ENCODE measurements at regions not wholly inside any gene's neighbourhood (a gene's known extent, or its start where the extent isn't known, plus 50 kb on each side); places are given as distances from the start of the nearest gene placed in this dataset.

DNA sequence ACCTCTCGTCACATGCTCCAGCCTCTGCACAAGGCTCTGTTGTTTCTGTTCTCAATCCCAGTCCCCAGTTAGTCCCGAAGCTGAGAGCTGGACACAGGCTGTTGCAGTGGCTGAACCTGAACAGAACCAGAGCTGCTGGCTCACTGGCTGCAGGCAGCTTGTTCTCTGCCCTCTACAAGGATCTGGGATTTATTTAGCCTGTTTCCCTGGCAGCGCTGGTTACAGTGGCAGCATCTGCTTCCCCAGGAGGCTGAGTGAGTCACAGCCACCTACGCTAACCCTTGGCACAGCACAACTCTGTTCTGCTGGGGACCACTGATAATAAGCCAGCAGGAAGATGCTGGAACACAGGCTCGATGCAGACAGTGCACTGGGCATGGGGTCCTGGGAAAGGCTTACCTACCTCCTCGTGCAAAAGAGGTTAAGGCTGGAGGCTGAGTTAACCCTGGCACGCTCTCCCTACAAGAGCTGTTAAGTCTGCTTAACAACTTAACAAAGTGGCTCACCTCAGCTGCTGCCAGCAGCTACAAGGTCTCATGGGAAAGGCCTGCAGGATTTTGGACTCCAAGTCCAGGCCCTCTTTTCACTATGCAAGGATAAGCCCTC, 299.6 kb downstream of the PCNX1 start:
- Histone ChIP-seq H2BK5ac (ENCODE audit: low read depth, low read length, poor library complexity, severe bottlenecking) (no peak overlapping the region), H3K27ac (ENCODE audit: low read length, poor library complexity, severe bottlenecking) (no peak overlapping the region), H3K4ac (ENCODE audit: low read depth in 1 of 2, low read length in 2 of 2) (no peak overlapping the region), H4K91ac (ENCODE audit: low read length) (no peak overlapping the region), H2BK15ac (ENCODE audit: low read depth, poor library complexity, severe bottlenecking) (no peak overlapping the region), H3K4me2 (ENCODE audit: low read length, poor library complexity, severe bottlenecking) (no peak overlapping the region), H3K14ac (ENCODE audit: low read length in 2 of 2) (no peak overlapping the region), H2AK5ac (ENCODE audit: low read length, severe bottlenecking) (no peak overlapping the region), H3K9me3 (ENCODE audit: control insufficient read depth, low read length) (no peaks in the 10 kb centered on the region), H3K9ac (ENCODE audit: low read length) (peak overlapping the region; percentile 64), H2AFZ (ENCODE audit: low read depth, low read length) (no peak overlapping the region), H3K27me3 (ENCODE audit: control insufficient read depth in 1 of 2, insufficient read depth in 1 of 2, low read length in 2 of 2) (peaks cover 0 to 24% of the 10 kb centered on the region in 2 experiments), H3K23ac (ENCODE audit: low read length in 2 of 2) (no peak overlapping the region), H2BK120ac (ENCODE audit: low read depth, low read length) (no peak overlapping the region), H2BK12ac (ENCODE audit: low read length in 2 of 2) (no peak overlapping the region), H3K79me1 (replicated peaks; ENCODE audit: low read length, poor library complexity, severe bottlenecking) (no peaks in the 10 kb centered on the region), H3K4me3 (ENCODE audit: insufficient read depth in 1 of 2, low read depth in 1 of 2, low read length in 2 of 2) (no peak overlapping the region), H3K4me1 (ENCODE audit: control insufficient read depth, insufficient read depth, low read depth, low read length) (no peaks in the 10 kb centered on the region), H3K36me3 (ENCODE audit: control insufficient read depth in 1 of 2, insufficient read depth in 2 of 2, low read depth in 1 of 2, low read length in 2 of 2) (no peaks in the 10 kb centered on the region), H4K8ac (ENCODE audit: low read length) (no peak overlapping the region), H3K18ac (ENCODE audit: low read depth in 1 of 2, low read length in 2 of 2) (peak overlapping the region in 1 of 2 experiments; percentile 24)
- 87% methylated on average over 7 of the region's 7 CpGs for WGBS
- DNase-seq = peak; percentile 52

GRCh38 chr14:71208702-71209357, 301.6 kb downstream of the PCNX1 start:
- no peak overlapping the region for H2BK5ac ChIP-seq (ENCODE audit: low read depth, low read length, poor library complexity, severe bottlenecking)
- H3K36me3 ChIP-seq (ENCODE audit: control insufficient read depth in 1 of 2, insufficient read depth in 2 of 2, low read depth in 1 of 2, low read length in 2 of 2) = no peaks in the 10 kb centered on the region
- H3K9me3 ChIP-seq (ENCODE audit: control insufficient read depth, low read length) = no peaks in the 10 kb centered on the region
- H3K18ac ChIP-seq (ENCODE audit: low read depth in 1 of 2, low read length in 2 of 2) = no peak overlapping the region
- no peak overlapping the region for H4K91ac ChIP-seq (ENCODE audit: low read length)
- no peak overlapping the region for H4K8ac ChIP-seq (ENCODE audit: low read length)
- H2BK15ac ChIP-seq (ENCODE audit: low read depth, poor library complexity, severe bottlenecking) = no peak overlapping the region
- peaks cover 0 to 19% of the 10 kb centered on the region in 2 experiments for H3K27me3 ChIP-seq (ENCODE audit: control insufficient read depth in 1 of 2, insufficient read depth in 1 of 2, low read length in 2 of 2)
- H3K79me1 ChIP-seq (replicated peaks; ENCODE audit: low read length, poor library complexity, severe bottlenecking) = no peaks in the 10 kb centered on the region
- H2BK120ac ChIP-seq (ENCODE audit: low read depth, low read length) = no peak overlapping the region
- H3K9ac ChIP-seq (ENCODE audit: low read length) = no peak overlapping the region
- H2AK5ac ChIP-seq (ENCODE audit: low read length, severe bottlenecking) = no peak overlapping the region
- H3K4me2 ChIP-seq (ENCODE audit: low read length, poor library complexity, severe bottlenecking) = no peak overlapping the region
- H3K14ac ChIP-seq (ENCODE audit: low read length in 2 of 2) = no peak overlapping the region
- no peak overlapping the region for H3K4ac ChIP-seq (ENCODE audit: low read depth in 1 of 2, low read length in 2 of 2)
- no peak overlapping the region for H3K4me3 ChIP-seq (ENCODE audit: insufficient read depth in 1 of 2, low read depth in 1 of 2, low read length in 2 of 2)
- H2BK12ac ChIP-seq (ENCODE audit: low read length in 2 of 2) = no peak overlapping the region
- H3K4me1 ChIP-seq (ENCODE audit: control insufficient read depth, insufficient read depth, low read depth, low read length) = no peaks in the 10 kb centered on the region
- no peak overlapping the region for H2AFZ ChIP-seq (ENCODE audit: low read depth, low read length)
- 94% methylated on average over 5 of the region's 6 CpGs for WGBS
- DNase-seq = no peak
- H3K23ac ChIP-seq (ENCODE audit: low read length in 2 of 2) = no peak overlapping the region
- H3K27ac ChIP-seq (ENCODE audit: low read length, poor library complexity, severe bottlenecking) = no peak overlapping the region

DNA sequence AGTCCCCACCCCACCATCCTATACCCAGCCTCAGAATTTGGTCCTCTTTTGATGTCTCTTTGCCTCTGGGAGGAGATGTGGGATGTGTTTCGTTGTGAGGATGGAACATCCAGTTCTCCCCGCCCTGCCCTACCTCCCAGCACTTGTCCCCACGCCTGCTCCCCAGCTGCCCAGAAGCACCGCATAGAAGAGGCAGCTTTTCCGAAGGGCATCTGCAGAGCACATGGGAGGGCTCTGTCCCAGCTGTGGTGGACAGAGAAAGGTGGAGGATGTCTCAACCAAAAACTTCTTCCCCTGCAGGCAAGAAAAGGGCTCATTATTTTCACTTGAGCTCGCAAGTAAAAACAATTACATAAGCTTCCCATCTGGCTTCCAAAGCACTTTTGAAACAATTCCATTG, 302.6 kb downstream of the PCNX1 start:
- no peaks in the 10 kb centered on the region for H3K36me3 ChIP-seq (ENCODE audit: control insufficient read depth in 1 of 2, insufficient read depth in 2 of 2, low read depth in 1 of 2, low read length in 2 of 2)
- no peak for DNase-seq
- no peak overlapping the region for H4K8ac ChIP-seq (ENCODE audit: low read length)
- peaks cover 0 to 14% of the 10 kb centered on the region in 2 experiments for H3K27me3 ChIP-seq (ENCODE audit: control insufficient read depth in 1 of 2, insufficient read depth in 1 of 2, low read length in 2 of 2)
- H2AK5ac ChIP-seq (ENCODE audit: low read length, severe bottlenecking) = no peak overlapping the region
- H2AFZ ChIP-seq (ENCODE audit: low read depth, low read length) = no peak overlapping the region
- no peak overlapping the region for H2BK5ac ChIP-seq (ENCODE audit: low read depth, low read length, poor library complexity, severe bottlenecking)
- H3K23ac ChIP-seq (ENCODE audit: low read length in 2 of 2) = no peak overlapping the region
- H4K91ac ChIP-seq (ENCODE audit: low read length) = no peak overlapping the region
- H3K27ac ChIP-seq (ENCODE audit: low read length, poor library complexity, severe bottlenecking) = no peak overlapping the region
- no peak overlapping the region for H3K4me2 ChIP-seq (ENCODE audit: low read length, poor library complexity, severe bottlenecking)
- H3K18ac ChIP-seq (ENCODE audit: low read depth in 1 of 2, low read length in 2 of 2) = no peak overlapping the region
- no peak overlapping the region for H2BK15ac ChIP-seq (ENCODE audit: low read depth, poor library complexity, severe bottlenecking)
- H3K9me3 ChIP-seq (ENCODE audit: control insufficient read depth, low read length) = no peaks in the 10 kb centered on the region
- no peak overlapping the region for H3K4ac ChIP-seq (ENCODE audit: low read depth in 1 of 2, low read length in 2 of 2)
- no peak overlapping the region for H3K4me3 ChIP-seq (ENCODE audit: insufficient read depth in 1 of 2, low read depth in 1 of 2, low read length in 2 of 2)
- H3K14ac ChIP-seq (ENCODE audit: low read length in 2 of 2) = no peak overlapping the region
- no peak overlapping the region for H2BK120ac ChIP-seq (ENCODE audit: low read depth, low read length)
- no peak overlapping the region for H2BK12ac ChIP-seq (ENCODE audit: low read length in 2 of 2)
- H3K79me1 ChIP-seq (replicated peaks; ENCODE audit: low read length, poor library complexity, severe bottlenecking) = no peaks in the 10 kb centered on the region
- H3K9ac ChIP-seq (ENCODE audit: low read length) = no peak overlapping the region
- 94% methylated on average over 3 of the region's 6 CpGs for WGBS
- no peaks in the 10 kb centered on the region for H3K4me1 ChIP-seq (ENCODE audit: control insufficient read depth, insufficient read depth, low read depth, low read length)

DNA sequence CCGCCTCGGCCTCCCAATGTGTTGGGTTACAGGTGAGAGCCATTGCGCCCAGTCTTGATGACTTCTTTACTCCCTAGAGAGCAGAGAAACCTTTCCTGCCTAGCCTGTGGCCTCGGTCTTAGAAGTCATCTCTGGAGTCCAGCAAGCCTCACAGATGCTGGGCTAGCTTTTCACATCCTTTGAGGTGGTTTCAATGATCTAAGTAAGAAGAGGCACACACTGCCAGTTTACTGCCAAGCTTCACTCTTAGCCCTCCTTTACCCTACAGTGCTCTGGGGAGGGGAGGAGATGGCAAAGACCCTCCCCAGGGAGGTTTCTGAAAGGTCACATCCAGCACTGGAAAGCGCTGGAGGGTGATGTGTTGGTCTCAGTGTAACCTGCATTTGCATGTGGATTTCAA, 304.8 kb downstream of the PCNX1 start:
- Histone ChIP-seq H3K23ac (ENCODE audit: low read length in 2 of 2) (no peak overlapping the region), H2BK5ac (ENCODE audit: low read depth, low read length, poor library complexity, severe bottlenecking) (no peak overlapping the region), H3K36me3 (ENCODE audit: control insufficient read depth in 1 of 2, insufficient read depth in 2 of 2, low read depth in 1 of 2, low read length in 2 of 2) (no peaks in the 10 kb centered on the region), H3K79me1 (replicated peaks; ENCODE audit: low read length, poor library complexity, severe bottlenecking) (no peaks in the 10 kb centered on the region), H3K27ac (ENCODE audit: low read length, poor library complexity, severe bottlenecking) (no peak overlapping the region), H2BK15ac (ENCODE audit: low read depth, poor library complexity, severe bottlenecking) (no peak overlapping the region), H3K4me2 (ENCODE audit: low read length, poor library complexity, severe bottlenecking) (no peak overlapping the region), H3K4ac (ENCODE audit: low read depth in 1 of 2, low read length in 2 of 2) (no peak overlapping the region), H3K27me3 (ENCODE audit: control insufficient read depth in 1 of 2, insufficient read depth in 1 of 2, low read length in 2 of 2) (peaks cover 0 to 14% of the 10 kb centered on the region in 2 experiments), H4K91ac (ENCODE audit: low read length) (no peak overlapping the region), H4K8ac (ENCODE audit: low read length) (no peak overlapping the region), H2BK120ac (ENCODE audit: low read depth, low read length) (no peak overlapping the region), H3K4me1 (ENCODE audit: control insufficient read depth, insufficient read depth, low read depth, low read length) (no peaks in the 10 kb centered on the region), H2AFZ (ENCODE audit: low read depth, low read length) (no peak overlapping the region), H2BK12ac (ENCODE audit: low read length in 2 of 2) (no peak overlapping the region), H3K9ac (ENCODE audit: low read length) (no peak overlapping the region), H3K9me3 (ENCODE audit: control insufficient read depth, low read length) (no peaks in the 10 kb centered on the region), H2AK5ac (ENCODE audit: low read length, severe bottlenecking) (no peak overlapping the region), H3K4me3 (ENCODE audit: insufficient read depth in 1 of 2, low read depth in 1 of 2, low read length in 2 of 2) (no peak overlapping the region), H3K18ac (ENCODE audit: low read depth in 1 of 2, low read length in 2 of 2) (no peak overlapping the region), H3K14ac (ENCODE audit: low read length in 2 of 2) (no peak overlapping the region)
- WGBS = 98% methylated on average over 4 of the region's 5 CpGs
- no peak for DNase-seq

Measured in mesenchymal stem cell (in vitro differentiated cells and primary cell).